ENCODE measurements at regions not wholly inside any gene's neighbourhood (a gene's known extent, or its start where the extent isn't known, plus 50 kb on each side); places are given as distances from the start of the nearest gene placed in this dataset.

DNA sequence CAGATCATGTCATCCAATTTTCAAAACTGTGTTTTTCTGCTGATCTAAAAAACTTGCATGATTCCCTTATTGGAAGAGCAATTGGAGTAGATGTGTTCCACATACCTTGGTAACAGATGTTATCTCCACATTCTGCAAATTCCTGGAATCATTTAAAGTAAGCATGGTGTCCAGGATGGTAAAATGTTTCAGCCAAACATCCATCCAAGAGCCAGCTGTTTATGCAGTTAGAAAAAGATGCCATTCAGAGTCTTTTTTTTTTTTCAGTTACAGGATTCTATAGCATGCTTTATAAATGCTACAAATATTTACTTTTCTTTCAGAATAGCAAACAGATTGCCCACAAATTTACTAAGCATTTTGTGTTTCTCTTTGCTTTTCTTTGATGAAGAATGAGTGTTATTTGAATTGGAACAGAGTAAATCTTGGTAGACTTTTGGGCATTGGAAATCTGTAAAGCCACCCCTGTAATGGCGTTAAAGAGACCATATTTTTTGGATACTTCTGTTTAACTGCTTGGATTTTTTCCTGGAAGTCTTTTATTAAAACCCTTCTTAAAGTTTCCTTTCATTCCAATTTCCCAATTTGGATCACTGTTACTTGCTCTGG lies 149.8 kb downstream of the GNAT3 start:
- Histone ChIP-seq H3K27me3 (ENCODE audit: control insufficient read depth in 2 of 2, insufficient read depth in 2 of 2, low read length in 2 of 2) (no peaks in the 10 kb centered on the region), H3K9me3 (replicated peaks; ENCODE audit: control insufficient read depth, insufficient read depth, low read length) (no peaks in the 10 kb centered on the region), H3K27ac (ENCODE audit: insufficient read depth, low read depth, low read length) (no peak overlapping the region), H3K36me3 (ENCODE audit: control insufficient read depth in 2 of 2, extremely low read depth in 1 of 2, insufficient read depth in 2 of 2, low read length in 2 of 2) (no peaks in the 10 kb centered on the region), H3K4me2 (ENCODE audit: insufficient read depth, low read length) (no peak overlapping the region), H3K9me1 (replicated peaks; ENCODE audit: control insufficient read depth, extremely low read depth, insufficient read depth, low read length) (no peaks in the 10 kb centered on the region), H3K4me3 (replicated peaks in 1 of 3; ENCODE audit: insufficient read depth in 1 of 3, low read depth in 1 of 3, low read length in 3 of 3) (no peak overlapping the region), H3K79me2 (ENCODE audit: control insufficient read depth, insufficient read depth, low read length) (no peaks in the 10 kb centered on the region), H2AFZ (ENCODE audit: low read depth, low read length) (no peak overlapping the region), H3K4me1 (ENCODE audit: control insufficient read depth, extremely low read depth, insufficient read depth, low read length) (no peaks in the 10 kb centered on the region), H3K9ac (replicated peaks; ENCODE audit: extremely low read depth, insufficient read depth, low read length) (no peak overlapping the region), H4K20me1 (replicated peaks; ENCODE audit: control insufficient read depth, extremely low read depth, insufficient read depth, low read length) (no peaks in the 10 kb centered on the region)
- ChIA-PET POLR2A (no interaction called here), CTCF (no interaction called here)
- FAIRE-seq: no peak
- dilution Hi-C loops (cut with MboI; ENCODE audit: extremely low pct_ligation_motif_present, low sequenced_read_pairs): no loop called here
- no peak for DNase-seq (ENCODE audit: low read depth, low spot score)
- BruUV-seq (replicated peaks): no TSS peak
- TF ChIP-seq EZH2 (IDR thresholded peaks at IDR 0.05; ENCODE audit: borderline replicate concordance, low read depth, low read length, severe bottlenecking): no peak
- TF ChIP-seq FOS (IDR thresholded peaks at IDR 0.05; ENCODE audit: borderline replicate concordance, insufficient read depth, low read length): no peak
- TF ChIP-seq, protein P1, sequence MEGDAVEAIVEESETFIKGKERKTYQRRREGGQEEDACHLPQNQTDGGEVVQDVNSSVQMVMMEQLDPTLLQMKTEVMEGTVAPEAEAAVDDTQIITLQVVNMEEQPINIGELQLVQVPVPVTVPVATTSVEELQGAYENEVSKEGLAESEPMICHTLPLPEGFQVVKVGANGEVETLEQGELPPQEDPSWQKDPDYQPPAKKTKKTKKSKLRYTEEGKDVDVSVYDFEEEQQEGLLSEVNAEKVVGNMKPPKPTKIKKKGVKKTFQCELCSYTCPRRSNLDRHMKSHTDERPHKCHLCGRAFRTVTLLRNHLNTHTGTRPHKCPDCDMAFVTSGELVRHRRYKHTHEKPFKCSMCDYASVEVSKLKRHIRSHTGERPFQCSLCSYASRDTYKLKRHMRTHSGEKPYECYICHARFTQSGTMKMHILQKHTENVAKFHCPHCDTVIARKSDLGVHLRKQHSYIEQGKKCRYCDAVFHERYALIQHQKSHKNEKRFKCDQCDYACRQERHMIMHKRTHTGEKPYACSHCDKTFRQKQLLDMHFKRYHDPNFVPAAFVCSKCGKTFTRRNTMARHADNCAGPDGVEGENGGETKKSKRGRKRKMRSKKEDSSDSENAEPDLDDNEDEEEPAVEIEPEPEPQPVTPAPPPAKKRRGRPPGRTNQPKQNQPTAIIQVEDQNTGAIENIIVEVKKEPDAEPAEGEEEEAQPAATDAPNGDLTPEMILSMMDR (IDR thresholded peaks at IDR 0.05; ENCODE audit: extremely low read depth in 1 of 2, insufficient read depth in 1 of 2, low read depth in 1 of 2, low read length in 2 of 2): no peak
- TF ChIP-seq POLR2A (IDR thresholded peaks at IDR 0.05; ENCODE audit: low read depth, low read length): no peak
- TF ChIP-seq MYC (IDR thresholded peaks at IDR 0.05; ENCODE audit: low read depth, low read length): no peak
- TF ChIP-seq GATA2 (IDR thresholded peaks at IDR 0.05; ENCODE audit: insufficient read depth, insufficient read length, low read depth, low read length): no peak
- intact Hi-C loops (cut with micrococcal nuclease): no loop called here

DNA sequence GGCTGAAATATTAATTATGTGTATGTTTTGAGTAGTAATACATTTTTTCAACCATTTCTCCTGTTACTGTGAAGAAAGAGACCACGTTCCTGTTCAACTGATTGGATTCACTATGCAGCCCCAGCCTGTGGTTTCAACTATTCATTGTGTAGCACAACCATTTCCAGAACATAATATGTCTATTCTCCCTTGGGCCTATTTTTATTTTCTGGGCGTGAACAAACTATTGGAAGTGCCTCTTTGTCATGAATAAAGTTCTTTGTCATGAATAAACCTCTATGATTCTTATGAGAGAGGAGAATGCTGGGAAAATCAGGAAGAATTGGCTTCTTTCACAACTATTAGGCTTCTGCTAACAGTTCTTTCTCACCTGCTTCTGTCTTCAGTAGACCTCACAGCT lies 152.4 kb downstream of the GNAT3 start:
- FAIRE-seq (no peak), DNase-seq (ENCODE audit: low read depth, low spot score) (no peak)
- no peaks in the 10 kb centered on the region for H3K4me1 ChIP-seq (ENCODE audit: control insufficient read depth, extremely low read depth, insufficient read depth, low read length)
- BruUV-seq (replicated peaks): no TSS peak
- no peak overlapping the region for H3K9ac ChIP-seq (replicated peaks; ENCODE audit: extremely low read depth, insufficient read depth, low read length)
- no peak overlapping the region for H2AFZ ChIP-seq (ENCODE audit: low read depth, low read length)
- H3K27ac ChIP-seq (ENCODE audit: insufficient read depth, low read depth, low read length): no peak overlapping the region
- intact Hi-C loops (cut with micrococcal nuclease) (no loop called here), dilution Hi-C loops (cut with MboI; ENCODE audit: extremely low pct_ligation_motif_present, low sequenced_read_pairs) (no loop called here)
- H3K79me2 ChIP-seq (ENCODE audit: control insufficient read depth, insufficient read depth, low read length): no peaks in the 10 kb centered on the region
- H3K4me2 ChIP-seq (ENCODE audit: insufficient read depth, low read length): no peak overlapping the region
- H4K20me1 ChIP-seq (replicated peaks; ENCODE audit: control insufficient read depth, extremely low read depth, insufficient read depth, low read length): no peaks in the 10 kb centered on the region
- TF ChIP-seq POLR2A (IDR thresholded peaks at IDR 0.05; ENCODE audit: low read depth, low read length) (no peak), JUN (IDR thresholded peaks at IDR 0.05; ENCODE audit: borderline replicate concordance, insufficient read depth, insufficient read length, low read depth) (no peak), FOS (IDR thresholded peaks at IDR 0.05; ENCODE audit: borderline replicate concordance, insufficient read depth, low read length) (no peak), POLR2AphosphoS5 (IDR thresholded peaks at IDR 0.05; ENCODE audit: insufficient read depth, low read depth, low read length) (no peak), MYC (IDR thresholded peaks at IDR 0.05; ENCODE audit: low read depth, low read length) (no peak), EZH2 (IDR thresholded peaks at IDR 0.05; ENCODE audit: borderline replicate concordance, low read depth, low read length, severe bottlenecking) (no peak), GATA2 (IDR thresholded peaks at IDR 0.05; ENCODE audit: insufficient read depth, insufficient read length, low read depth, low read length) (no peak)
- TF ChIP-seq, protein P2, sequence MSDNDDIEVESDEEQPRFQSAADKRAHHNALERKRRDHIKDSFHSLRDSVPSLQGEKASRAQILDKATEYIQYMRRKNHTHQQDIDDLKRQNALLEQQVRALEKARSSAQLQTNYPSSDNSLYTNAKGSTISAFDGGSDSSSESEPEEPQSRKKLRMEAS (IDR thresholded peaks at IDR 0.05; ENCODE audit: insufficient read depth, insufficient read length): no peak
- TF ChIP-seq, protein P1 (IDR thresholded peaks at IDR 0.05; ENCODE audit: extremely low read depth in 1 of 2, insufficient read depth in 1 of 2, low read depth in 1 of 2, low read length in 2 of 2): no peak
- H3K4me3 ChIP-seq (replicated peaks in 1 of 3; ENCODE audit: insufficient read depth in 1 of 3, low read depth in 1 of 3, low read length in 3 of 3): no peak overlapping the region
- ChIA-PET POLR2A (no interaction called here), CTCF (interaction anchor here (0.8 kb wide), 1 partner anchor 264 kb away, joined by 3 read pairs; no protein-coding TSS in a partner anchor)
- no peaks in the 10 kb centered on the region for H3K36me3 ChIP-seq (ENCODE audit: control insufficient read depth in 2 of 2, extremely low read depth in 1 of 2, insufficient read depth in 2 of 2, low read length in 2 of 2)
- H3K9me1 ChIP-seq (replicated peaks; ENCODE audit: control insufficient read depth, extremely low read depth, insufficient read depth, low read length): no peaks in the 10 kb centered on the region
- H3K9me3 ChIP-seq (replicated peaks; ENCODE audit: control insufficient read depth, insufficient read depth, low read length): no peaks in the 10 kb centered on the region
- H3K27me3 ChIP-seq (ENCODE audit: control insufficient read depth in 2 of 2, insufficient read depth in 2 of 2, low read length in 2 of 2): no peaks in the 10 kb centered on the region

All from endothelial cell of umbilical vein (primary cell).